Suppressor macrophage treated with lipopolysaccharide for 1 hour (primary cell): ENCODE measurements at regions not wholly inside any gene's neighbourhood (a gene's known extent, or its start where the extent isn't known, plus 50 kb on each side); places are given as distances from the start of the nearest gene placed in this dataset.

Experiments
- DNase-seq, 3 donors: peaks; one replicate each; pipeline ENCODE4 v3.0.0-alpha.2; 2020 to 2022

- DNase-seq = no peak
Observed at GRCh38 chr20:10771435-10772140, 97.8 kb upstream of the JAG1 start.

- DNase-seq = no peak
Observed at GRCh38 chr20:10774357-10774943, 100.7 kb upstream of the JAG1 start.

- DNase-seq = no peak
Observed at GRCh38 chr20:10777710-10778109, 103.9 kb upstream of the JAG1 start.

GRCh38 chr20:10779911-10780310 is 106.1 kb upstream of the JAG1 start:
- DNase-seq = no peak

GRCh38 chr20:10780901-10781300 is 107.1 kb upstream of the JAG1 start:
- no peak for DNase-seq

GRCh38 chr20:10781526-10781925 is 107.7 kb upstream of the JAG1 start:
- no peak for DNase-seq

GRCh38 chr20:10783707-10784553 is 110.1 kb upstream of the JAG1 start:
- DNase-seq = no peak

GRCh38 chr20:10784554-10785183 is 110.9 kb upstream of the JAG1 start:
- no peak for DNase-seq

GRCh38 chr20:10786678-10787077 is 112.9 kb upstream of the JAG1 start:
- no peak for DNase-seq

GRCh38 chr20:10788055-10788454 is 114.3 kb upstream of the JAG1 start:
- no peak for DNase-seq

- DNase-seq = no peak
Observed at GRCh38 chr20:10788877-10789276, 115.1 kb upstream of the JAG1 start.

- no peak for DNase-seq
Observed at GRCh38 chr20:10789386-10789785, 115.6 kb upstream of the JAG1 start.

GRCh38 chr20:10790013-10790412 is 116.2 kb upstream of the JAG1 start:
- no peak for DNase-seq

- DNase-seq = no peak
Observed at GRCh38 chr20:10792291-10792690, 118.5 kb upstream of the JAG1 start.

GRCh38 chr20:10793766-10794165 is 120.0 kb upstream of the JAG1 start:
- no peak for DNase-seq

GRCh38 chr20:10794765-10795164 is 121.0 kb upstream of the JAG1 start:
- no peak for DNase-seq

- no peak for DNase-seq
Observed at GRCh38 chr20:10795286-10796026, 121.7 kb upstream of the JAG1 start.

- no peak for DNase-seq
Observed at GRCh38 chr20:10798811-10799210, 125.0 kb upstream of the JAG1 start.

- no peak for DNase-seq
Observed at GRCh38 chr20:10799735-10800134, 125.9 kb upstream of the JAG1 start.

- DNase-seq = no peak
Observed at GRCh38 chr20:10800288-10800687, 126.5 kb upstream of the JAG1 start.

- no peak for DNase-seq
Observed at GRCh38 chr20:10802236-10802635, 128.4 kb upstream of the JAG1 start.

- DNase-seq = no peak
Observed at GRCh38 chr20:10805764-10806163, 132.0 kb upstream of the JAG1 start.

GRCh38 chr20:10806539-10806938 is 132.7 kb upstream of the JAG1 start:
- no peak for DNase-seq
